Smooth muscle cell (in vitro differentiated cells): ENCODE measurements at regions not wholly inside any gene's neighbourhood (a gene's known extent, or its start where the extent isn't known, plus 50 kb on each side); places are given as distances from the start of the nearest gene placed in this dataset.

ENCODE experiments used
- DNase-seq: peaks from one replicate; lab custom pipeline; 2025; ENCODE audit not compliant: unreplicated experiment; lab: John Stamatoyannopoulos, UW
- H2AFZ ChIP-seq: fragments of 200-600 bp; sonication (generic); 2 replicates; pipeline ENCODE4 v1.6.0; 2016; ENCODE audit warnings: antibody characterized with exemption, low read depth, mild to moderate bottlenecking
- H3F3A ChIP-seq: fragments of 200-600 bp; sonication (generic); 2 replicates; pipeline ENCODE4 v1.6.0; 2017; ENCODE audit warnings: antibody characterized with exemption, low read depth
- H3K27ac ChIP-seq: fragments of 200-600 bp; sonication (generic); 2 replicates; pipeline ENCODE4 v1.5.1; 2016; ENCODE audit warnings: low read depth, mild to moderate bottlenecking
- H3K27me3 ChIP-seq: fragments of 200-600 bp; sonication (generic); 2 replicates; pipeline ENCODE4 v1.6.1; 2016; ENCODE audit warnings: low read depth, mild to moderate bottlenecking
- H3K36me3 ChIP-seq: fragments of 200-600 bp; sonication (generic); 2 replicates; pipeline ENCODE4 v1.5.1; 2016; ENCODE audit warnings: low read depth
- H3K4me1 ChIP-seq: fragments of 200-600 bp; sonication (generic); 2 replicates; pipeline ENCODE4 v1.5.1; 2016; ENCODE audit warnings: low read depth
- H3K4me2 ChIP-seq: fragments of 200-600 bp; sonication (generic); 2 replicates; pipeline ENCODE4 v1.6.0; 2016; ENCODE audit warnings: mild to moderate bottlenecking
- H3K4me3 ChIP-seq: fragments of 200-600 bp; sonication (generic); 2 replicates; pipeline ENCODE4 v1.5.1; 2016; ENCODE audit warnings: mild to moderate bottlenecking
- H3K79me2 ChIP-seq: fragments of 200-600 bp; sonication (generic); 2 replicates; pipeline ENCODE4 v1.6.0; 2016; ENCODE audit warnings: low read depth, mild to moderate bottlenecking
- H3K9ac ChIP-seq: fragments of 200-600 bp; sonication (generic); 2 replicates; pipeline ENCODE4 v1.6.0; 2016; ENCODE audit warnings: low read depth
- H3K9me3 ChIP-seq: fragments of 200-600 bp; sonication (generic); replicated peaks from 2 replicates; pipeline ENCODE4 v1.5.1; 2016; ENCODE audit warnings: low read depth
- H4K20me1 ChIP-seq: fragments of 200-600 bp; sonication (generic); 2 replicates; pipeline ENCODE4 v1.6.0; 2016; ENCODE audit warnings: low read depth
- WGBS: methylation state at CpG from one replicate; pipeline ENCODE4 v1.1.7; 2016; ENCODE audit warnings: low lambda C conversion rate; 5-methylcytosine and 5-hydroxymethylcytosine counted together
- TF ChIP-seq, protein P1 (sequence below): fragments of 200-600 bp; sonication (generic); IDR thresholded peaks from 2 replicates; pipeline ENCODE4 v1.5.1; 2017; ENCODE audit warnings: borderline replicate concordance, mild to moderate bottlenecking, antibody characterized with exemption; ENCODE audit not compliant: insufficient read depth, poor library complexity, severe bottlenecking

DNA sequence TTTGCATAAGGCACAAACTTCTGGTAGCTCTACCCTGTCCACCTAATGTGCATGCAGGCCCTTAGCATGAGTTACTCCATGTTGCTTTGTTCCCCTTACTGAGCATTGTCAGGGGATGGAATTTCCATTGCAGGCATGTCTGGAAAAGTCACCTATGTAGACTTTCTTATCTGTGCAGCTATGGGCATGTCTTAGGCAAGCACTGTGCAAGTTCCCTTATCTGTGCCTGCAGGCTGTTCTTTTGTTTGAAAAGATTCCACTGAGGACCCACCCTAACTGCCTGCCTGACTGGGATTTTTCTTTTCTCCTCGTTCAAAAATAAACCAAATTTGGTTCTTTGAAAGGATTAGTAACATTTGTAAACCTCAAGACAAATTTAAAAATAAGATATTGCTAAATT, 587.0 kb downstream of the CDH18 start:
- H3K27ac ChIP-seq, result no peak overlapping the region
- WGBS, result 75% methylated on average over 1 of the region's 1 CpG
- H3K4me3 ChIP-seq, result no peak overlapping the region
- no peak overlapping the region for H3K4me2 ChIP-seq
- no peak for DNase-seq
- TF ChIP-seq, protein P1, sequence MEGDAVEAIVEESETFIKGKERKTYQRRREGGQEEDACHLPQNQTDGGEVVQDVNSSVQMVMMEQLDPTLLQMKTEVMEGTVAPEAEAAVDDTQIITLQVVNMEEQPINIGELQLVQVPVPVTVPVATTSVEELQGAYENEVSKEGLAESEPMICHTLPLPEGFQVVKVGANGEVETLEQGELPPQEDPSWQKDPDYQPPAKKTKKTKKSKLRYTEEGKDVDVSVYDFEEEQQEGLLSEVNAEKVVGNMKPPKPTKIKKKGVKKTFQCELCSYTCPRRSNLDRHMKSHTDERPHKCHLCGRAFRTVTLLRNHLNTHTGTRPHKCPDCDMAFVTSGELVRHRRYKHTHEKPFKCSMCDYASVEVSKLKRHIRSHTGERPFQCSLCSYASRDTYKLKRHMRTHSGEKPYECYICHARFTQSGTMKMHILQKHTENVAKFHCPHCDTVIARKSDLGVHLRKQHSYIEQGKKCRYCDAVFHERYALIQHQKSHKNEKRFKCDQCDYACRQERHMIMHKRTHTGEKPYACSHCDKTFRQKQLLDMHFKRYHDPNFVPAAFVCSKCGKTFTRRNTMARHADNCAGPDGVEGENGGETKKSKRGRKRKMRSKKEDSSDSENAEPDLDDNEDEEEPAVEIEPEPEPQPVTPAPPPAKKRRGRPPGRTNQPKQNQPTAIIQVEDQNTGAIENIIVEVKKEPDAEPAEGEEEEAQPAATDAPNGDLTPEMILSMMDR, result no peak
- no peak overlapping the region for H2AFZ ChIP-seq
- no peaks in the 10 kb centered on the region for H3K36me3 ChIP-seq
- H4K20me1 ChIP-seq, result no peaks in the 10 kb centered on the region
- H3K9ac ChIP-seq, result no peak overlapping the region
- H3K79me2 ChIP-seq, result no peaks in the 10 kb centered on the region
- H3K9me3 ChIP-seq, result no peaks in the 10 kb centered on the region
- H3F3A ChIP-seq, result no peaks in the 10 kb centered on the region
- H3K27me3 ChIP-seq, result no peaks in the 10 kb centered on the region
- no peaks in the 10 kb centered on the region for H3K4me1 ChIP-seq

DNA sequence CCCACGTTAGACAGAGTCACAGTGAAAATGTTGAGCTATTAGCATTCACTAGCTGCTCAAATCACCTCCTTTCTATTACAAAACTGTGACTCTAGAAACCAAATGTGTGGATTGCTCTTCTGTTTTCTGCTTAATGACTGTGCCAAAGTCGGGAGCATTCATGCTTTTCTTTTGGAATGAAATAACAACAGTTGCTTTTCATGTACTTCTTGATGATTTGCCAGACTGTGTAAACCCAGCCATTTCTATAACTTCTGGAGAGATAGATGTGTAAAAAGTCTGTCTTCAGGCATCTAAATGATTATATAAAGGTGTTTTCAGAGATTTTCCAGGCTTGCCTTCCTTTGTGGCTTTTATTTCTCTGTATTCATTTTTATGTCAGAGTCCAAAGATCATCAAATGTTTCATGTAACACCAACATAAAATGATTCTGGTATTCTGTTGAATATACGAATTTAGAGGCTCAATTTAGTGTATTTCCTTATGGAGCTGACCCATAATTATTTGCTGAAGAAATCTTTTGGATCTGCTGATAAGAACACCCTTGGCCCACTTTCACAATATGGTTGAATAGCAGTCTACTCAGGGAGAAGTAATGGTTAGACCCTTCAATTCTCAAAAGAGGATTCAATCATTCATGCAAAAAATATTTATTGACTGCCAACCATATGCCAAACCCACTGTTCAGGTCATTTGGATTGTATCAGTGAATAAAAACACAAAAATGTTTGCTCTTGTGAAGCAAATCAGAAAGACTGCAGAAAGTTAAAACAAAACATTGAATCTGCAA, 581.2 kb downstream of the CDH18 start:
- Histone ChIP-seq H4K20me1 (no peaks in the 10 kb centered on the region), H3K4me3 (no peak overlapping the region), H3K9me3 (no peaks in the 10 kb centered on the region), H3K36me3 (no peaks in the 10 kb centered on the region), H3K9ac (no peak overlapping the region), H3K4me1 (no peaks in the 10 kb centered on the region), H3K27ac (no peak overlapping the region), H2AFZ (no peak overlapping the region), H3K4me2 (no peak overlapping the region), H3F3A (no peaks in the 10 kb centered on the region), H3K79me2 (no peaks in the 10 kb centered on the region), H3K27me3 (no peaks in the 10 kb centered on the region)
- WGBS, result 81% methylated on average over 3 of the region's 3 CpGs
- no peak for DNase-seq
- TF ChIP-seq, protein P1, result no peak

DNA sequence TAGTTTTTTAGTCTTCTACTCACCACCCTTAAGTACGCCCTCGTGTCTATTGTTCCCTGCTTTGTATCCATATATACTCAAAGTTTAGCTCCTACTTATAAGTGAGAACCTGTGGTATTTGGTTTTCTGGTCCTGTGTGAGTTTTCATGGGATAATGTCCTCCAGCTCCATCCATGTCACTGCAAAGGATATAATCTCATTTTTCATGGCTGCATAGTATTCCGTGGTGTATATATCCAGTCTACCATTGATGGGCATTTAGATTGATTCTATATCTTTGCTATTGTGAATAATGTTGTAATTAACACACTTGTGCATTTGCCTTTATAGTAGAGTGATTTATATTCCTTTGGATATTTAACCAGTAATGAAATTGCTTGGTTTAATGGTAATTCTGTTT, 579.9 kb downstream of the CDH18 start:
- Histone ChIP-seq H3K9me3 (no peaks in the 10 kb centered on the region), H3F3A (no peaks in the 10 kb centered on the region), H3K27me3 (no peaks in the 10 kb centered on the region), H3K9ac (no peak overlapping the region), H3K27ac (no peak overlapping the region), H4K20me1 (no peaks in the 10 kb centered on the region), H3K4me2 (no peak overlapping the region), H3K4me1 (no peaks in the 10 kb centered on the region), H2AFZ (no peak overlapping the region), H3K79me2 (no peaks in the 10 kb centered on the region), H3K36me3 (no peaks in the 10 kb centered on the region), H3K4me3 (no peak overlapping the region)
- no peak for DNase-seq
- TF ChIP-seq, protein P1, result no peak
- 96% methylated on average over 3 of the region's 3 CpGs for WGBS

DNA sequence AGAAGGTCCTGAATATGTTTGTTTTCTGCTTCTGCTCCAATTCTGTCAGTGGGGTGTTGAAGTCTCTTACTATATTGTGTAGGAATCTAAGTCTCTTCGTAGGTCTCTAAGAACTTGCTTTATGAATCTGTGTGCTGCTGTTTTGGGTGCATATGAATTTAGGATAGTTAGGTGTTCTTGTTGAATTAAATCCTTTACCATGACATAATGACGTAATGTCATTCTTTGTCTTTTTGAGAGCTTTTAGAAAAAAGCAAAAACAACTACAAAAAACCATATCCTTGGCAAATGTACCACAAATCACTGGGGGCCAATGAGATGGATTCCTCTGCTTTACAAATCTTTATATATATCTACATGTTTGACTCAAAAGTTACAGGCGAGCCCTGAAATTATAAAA, 576.1 kb downstream of the CDH18 start:
- DNase-seq, result no peak
- Histone ChIP-seq H3K27ac (no peak overlapping the region), H4K20me1 (no peaks in the 10 kb centered on the region), H3K79me2 (no peaks in the 10 kb centered on the region), H3K36me3 (no peaks in the 10 kb centered on the region), H3K4me1 (no peaks in the 10 kb centered on the region), H2AFZ (no peak overlapping the region), H3K9me3 (no peaks in the 10 kb centered on the region), H3F3A (no peaks in the 10 kb centered on the region), H3K4me3 (no peak overlapping the region), H3K9ac (no peak overlapping the region), H3K27me3 (no peaks in the 10 kb centered on the region), H3K4me2 (no peak overlapping the region)
- TF ChIP-seq, protein P1, result no peak
- WGBS, result 89% methylated on average over 3 of the region's 3 CpGs
